Esophagus squamous epithelium (tissue), 5 donors: ENCODE measurements at regions not wholly inside any gene's neighbourhood (a gene's known extent, or its start where the extent isn't known, plus 50 kb on each side); places are given as distances from the start of the nearest gene placed in this dataset.

Source experiments
- DNase-seq: peaks from one replicate; lab custom pipeline; 2025; lab: John Stamatoyannopoulos, UW
- H3K27ac ChIP-seq, 4 donors: fragments of 200-600 bp; sonication (generic); one replicate each; pipeline ENCODE4 v1.5.1; 2016 to 2019; ENCODE audit warnings: mild to moderate bottlenecking in 1 of 4
- H3K27me3 ChIP-seq, 4 donors: fragments of 200-600 bp; sonication (generic); 1 replicate in 3 of 4; 2 replicates in 1 of 4; pipeline versions ENCODE4 v1.5.1 to v1.6.0; 2017 to 2021; ENCODE audit warnings: antibody characterized with exemption in 1 of 4
- H3K36me3 ChIP-seq, 3 donors: fragments of 200-600 bp; sonication (generic); one replicate each; pipeline ENCODE4 v1.5.1; 2016 to 2019
- H3K4me1 ChIP-seq, 3 donors: fragments of 200-600 bp; sonication (generic); one replicate each; pipeline ENCODE4 v1.5.1; 2017 to 2019
- H3K4me3 ChIP-seq, 4 donors: fragments of 200-600 bp; sonication (generic); 1 replicate in 3 of 4; 2 replicates in 1 of 4; pipeline ENCODE4 v1.5.1; 2016 to 2019; ENCODE audit warnings: mild to moderate bottlenecking in 2 of 4, moderate library complexity in 1 of 4
- H3K9me3 ChIP-seq, 3 donors: fragments of 200-600 bp; sonication (generic); one replicate each; pipeline ENCODE4 v1.5.1; 2016 to 2019
- POLR2A ChIP-seq, 4 donors: fragments of 450-650 bp; IDR thresholded peaks; one replicate each; pipeline ENCODE4 v1.6.1; 2017; ENCODE audit warnings: antibody characterized with exemption in 4 of 4, mild to moderate bottlenecking in 4 of 4, moderate library complexity in 3 of 4
- WGBS, 2 donors: methylation state at CpG; one replicate each; pipeline ENCODE4 v1.1.5; 2018; 5-methylcytosine and 5-hydroxymethylcytosine counted together
- intact Hi-C: fragments of 100-400 bp; cut with DNase I; formaldehyde crosslinking; loops from one replicate; pipeline ENCODE4 v1.15.0; 2022
- TF ChIP-seq, protein P1 (sequence below), 6 experiments: fragments of 450-650 bp in 4 of 6; fragments of 200-600 bp in 2 of 6; sonication (generic) in 2 of 6; IDR thresholded peaks; one replicate each; pipeline ENCODE4 v1.5.1; 2016 to 2019; ENCODE audit warnings: antibody characterized with exemption in 6 of 6, mild to moderate bottlenecking in 4 of 6, moderate library complexity in 4 of 6
- donor health status: DM: yes; HTN: yes; CAD: no.

DNA sequence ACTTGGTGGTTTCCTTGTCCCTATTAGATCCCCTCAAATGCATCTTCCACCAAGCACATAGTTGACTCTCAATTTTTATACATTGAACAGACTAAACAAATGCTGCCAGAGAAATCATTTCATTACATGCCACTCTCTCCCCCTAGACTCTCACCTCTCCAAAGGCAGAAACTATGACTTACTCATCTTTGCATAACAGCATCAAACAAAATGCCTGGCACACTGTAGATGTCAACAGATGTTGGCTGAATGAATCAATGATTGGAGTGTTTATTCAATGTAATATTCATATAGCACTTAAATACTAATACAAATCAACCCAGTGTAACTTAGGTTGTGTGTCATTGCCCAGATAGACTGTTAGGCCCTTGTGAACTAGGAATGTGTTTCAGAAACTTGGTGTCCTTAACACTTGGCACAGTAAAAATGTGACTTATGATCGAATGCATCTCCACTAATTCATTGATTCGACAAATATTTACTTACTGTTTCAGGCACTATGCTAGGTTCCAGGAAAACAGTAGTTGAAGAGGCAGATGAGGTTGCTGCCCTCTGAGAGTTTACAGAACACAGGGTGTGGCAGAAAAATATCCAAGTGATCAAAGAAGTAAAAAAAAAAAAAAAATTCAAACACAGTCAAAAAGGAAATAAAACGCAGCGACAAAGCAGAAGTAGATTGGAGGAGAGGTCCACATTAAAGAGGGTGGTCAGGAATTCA, 188.5 kb upstream of the LRRN1 start:
- intact Hi-C loops = no loop called here
- Histone ChIP-seq H3K27ac (no peak overlapping the region), H3K36me3 (no peaks in the 10 kb centered on the region), H3K9me3 (no peaks in the 10 kb centered on the region), H3K27me3 (no peaks in the 10 kb centered on the region), H3K4me1 (no peaks in the 10 kb centered on the region), H3K4me3 (no peak overlapping the region)
- TF ChIP-seq POLR2A (IDR thresholded peaks at IDR 0.05) = no peak
- 50 to 55% methylated on average over 4 of the region's 4 CpGs for WGBS, 2 donors
- DNase-seq = no peak

DNA sequence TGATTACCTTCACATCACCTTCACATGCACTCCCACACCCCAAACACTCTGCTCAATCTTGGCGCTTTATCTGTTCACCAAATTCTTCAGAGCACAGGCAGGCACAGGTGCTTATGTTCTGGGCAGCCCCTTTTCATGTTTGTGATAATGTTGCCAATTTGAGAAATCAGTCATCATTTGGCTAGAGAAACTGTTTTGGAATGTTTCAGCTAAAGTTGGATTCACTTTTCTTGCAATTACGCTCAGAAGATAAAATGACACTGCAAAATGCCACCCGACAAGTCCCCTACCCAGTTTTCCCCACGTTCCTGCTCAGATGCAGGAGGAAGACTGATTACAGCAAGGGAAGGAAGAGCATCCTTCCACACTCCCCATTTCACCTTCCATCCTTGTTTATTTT, 192.9 kb upstream of the LRRN1 start:
- Histone ChIP-seq H3K4me1 (no peaks in the 10 kb centered on the region), H3K36me3 (no peaks in the 10 kb centered on the region), H3K9me3 (no peaks in the 10 kb centered on the region), H3K27ac (no peak overlapping the region), H3K27me3 (no peaks in the 10 kb centered on the region), H3K4me3 (no peak overlapping the region)
- no peak for DNase-seq
- 78 to 88% methylated on average over 4 of the region's 4 CpGs for whole genome bisulfite sequencing, 2 donors
- intact Hi-C loops = no loop called here
- no peak for TF ChIP-seq POLR2A (IDR thresholded peaks at IDR 0.05)
- TF ChIP-seq, protein P1, sequence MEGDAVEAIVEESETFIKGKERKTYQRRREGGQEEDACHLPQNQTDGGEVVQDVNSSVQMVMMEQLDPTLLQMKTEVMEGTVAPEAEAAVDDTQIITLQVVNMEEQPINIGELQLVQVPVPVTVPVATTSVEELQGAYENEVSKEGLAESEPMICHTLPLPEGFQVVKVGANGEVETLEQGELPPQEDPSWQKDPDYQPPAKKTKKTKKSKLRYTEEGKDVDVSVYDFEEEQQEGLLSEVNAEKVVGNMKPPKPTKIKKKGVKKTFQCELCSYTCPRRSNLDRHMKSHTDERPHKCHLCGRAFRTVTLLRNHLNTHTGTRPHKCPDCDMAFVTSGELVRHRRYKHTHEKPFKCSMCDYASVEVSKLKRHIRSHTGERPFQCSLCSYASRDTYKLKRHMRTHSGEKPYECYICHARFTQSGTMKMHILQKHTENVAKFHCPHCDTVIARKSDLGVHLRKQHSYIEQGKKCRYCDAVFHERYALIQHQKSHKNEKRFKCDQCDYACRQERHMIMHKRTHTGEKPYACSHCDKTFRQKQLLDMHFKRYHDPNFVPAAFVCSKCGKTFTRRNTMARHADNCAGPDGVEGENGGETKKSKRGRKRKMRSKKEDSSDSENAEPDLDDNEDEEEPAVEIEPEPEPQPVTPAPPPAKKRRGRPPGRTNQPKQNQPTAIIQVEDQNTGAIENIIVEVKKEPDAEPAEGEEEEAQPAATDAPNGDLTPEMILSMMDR (IDR thresholded peaks at IDR 0.05) = no peak

DNA sequence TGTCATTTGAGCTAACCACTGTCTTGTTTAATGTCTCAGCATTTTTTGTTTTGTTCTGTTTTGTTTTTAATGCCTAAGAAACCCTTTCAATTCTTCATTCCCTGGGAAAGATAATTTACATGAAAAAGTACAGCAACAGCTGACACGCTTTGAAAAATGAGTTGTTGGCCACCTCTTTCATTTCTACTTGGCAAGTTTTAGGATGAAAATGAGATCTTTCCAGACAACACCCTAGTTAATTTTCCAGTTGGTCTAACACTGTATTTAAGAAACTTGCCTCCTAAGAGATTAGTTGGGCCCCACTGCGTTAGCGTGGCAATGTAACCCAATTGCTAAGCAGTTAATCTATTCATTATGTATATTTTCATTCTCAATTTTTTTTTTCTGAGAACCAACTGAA, 194.0 kb upstream of the LRRN1 start:
- TF ChIP-seq, protein P1 (IDR thresholded peaks at IDR 0.05) = no peak
- TF ChIP-seq POLR2A (IDR thresholded peaks at IDR 0.05) = no peak
- no peaks in the 10 kb centered on the region for H3K4me1 ChIP-seq
- no peaks in the 10 kb centered on the region for H3K9me3 ChIP-seq
- DNase-seq = no peak
- no peaks in the 10 kb centered on the region for H3K36me3 ChIP-seq
- H3K4me3 ChIP-seq = no peak overlapping the region
- intact Hi-C loops = no loop called here
- no peaks in the 10 kb centered on the region for H3K27me3 ChIP-seq
- no peak overlapping the region for H3K27ac ChIP-seq
- WGBS, 2 donors = 32 to 40% methylated on average over 3 of the region's 3 CpGs

DNA sequence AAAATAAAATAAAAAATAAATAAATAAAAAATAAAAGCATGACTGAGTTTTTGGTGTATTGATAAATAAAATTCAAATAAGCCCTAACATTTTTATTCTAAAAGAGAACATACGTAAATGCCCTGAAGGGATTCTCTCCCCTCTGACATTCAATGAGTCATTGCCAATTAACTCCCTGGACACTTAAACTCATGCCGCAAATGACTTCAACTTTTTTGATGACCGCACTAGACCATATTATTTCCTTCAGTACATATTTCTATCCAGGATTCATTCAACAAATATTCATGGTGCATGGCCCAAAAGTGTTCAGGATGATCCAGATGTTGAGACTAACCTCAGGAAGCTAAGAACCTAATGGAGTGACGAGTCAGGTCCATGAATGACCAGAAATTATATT, 195.9 kb upstream of the LRRN1 start:
- intact Hi-C loops = no loop called here
- DNase-seq = no peak
- H3K4me3 ChIP-seq = no peak overlapping the region
- 88 to 99% methylated on average over 4 of the region's 4 CpGs for WGBS, 2 donors
- no peaks in the 10 kb centered on the region for H3K27me3 ChIP-seq
- no peaks in the 10 kb centered on the region for H3K4me1 ChIP-seq
- H3K36me3 ChIP-seq = no peaks in the 10 kb centered on the region
- no peak overlapping the region for H3K27ac ChIP-seq
- no peaks in the 10 kb centered on the region for H3K9me3 ChIP-seq
- no peak for TF ChIP-seq POLR2A (IDR thresholded peaks at IDR 0.05)
- TF ChIP-seq, protein P1 (IDR thresholded peaks at IDR 0.05) = no peak

DNA sequence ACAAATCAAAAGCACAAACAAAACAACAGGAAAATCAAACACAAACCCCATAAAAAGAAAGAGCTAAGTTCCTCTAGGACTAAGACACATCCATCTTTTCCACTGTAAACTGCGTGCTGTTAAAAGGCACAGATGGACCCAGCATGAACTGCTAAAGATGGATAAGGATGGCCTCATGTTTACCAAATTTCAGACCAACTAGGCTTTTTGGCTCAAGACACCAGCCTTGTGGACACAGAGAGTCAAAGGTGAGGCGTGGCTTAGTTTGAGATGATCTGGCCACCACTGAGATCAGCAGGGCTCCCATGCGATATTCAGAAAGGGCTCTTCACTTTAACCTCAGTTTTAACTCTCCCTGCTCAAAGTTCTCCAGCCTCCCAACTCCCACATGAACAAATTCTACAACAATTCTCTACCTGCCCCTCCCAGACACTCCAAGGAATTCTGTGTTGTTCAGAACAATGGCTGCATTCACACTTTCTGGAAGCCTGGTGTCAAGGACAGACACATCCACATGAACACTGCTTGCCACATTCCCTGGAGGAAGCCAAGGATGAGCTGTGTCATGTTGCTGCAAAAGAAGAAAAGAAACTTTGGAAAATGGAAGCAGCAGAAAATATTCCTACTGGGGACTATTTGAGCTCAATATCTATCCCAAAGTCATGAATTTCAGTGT, 198.4 kb upstream of the LRRN1 start:
- no peak overlapping the region for H3K4me3 ChIP-seq
- no peaks in the 10 kb centered on the region for H3K27me3 ChIP-seq
- H3K36me3 ChIP-seq = no peaks in the 10 kb centered on the region
- WGBS, 2 donors = 64 to 82% methylated on average over 1 to 3 of the region's 3 CpGs
- DNase-seq = no peak
- intact Hi-C loops = no loop called here
- H3K4me1 ChIP-seq = no peaks in the 10 kb centered on the region
- no peaks in the 10 kb centered on the region for H3K9me3 ChIP-seq
- TF ChIP-seq, protein P1 (IDR thresholded peaks at IDR 0.05) = no peak
- no peak for TF ChIP-seq POLR2A (IDR thresholded peaks at IDR 0.05)
- no peak overlapping the region for H3K27ac ChIP-seq
